Rectal smooth muscle tissue (tissue), 1 donor: ENCODE measurements at regions not wholly inside any gene's neighbourhood (a gene's known extent, or its start where the extent isn't known, plus 50 kb on each side); places are given as distances from the start of the nearest gene placed in this dataset.

ENCODE experiments used
- H3K27ac ChIP-seq: one replicate; pipeline ENCODE4 v1.7.0; 2013; ENCODE audit warnings: low read depth, low read length, inconsistent platforms
- H3K27me3 ChIP-seq: one replicate; pipeline ENCODE4 v1.7.0; 2013; ENCODE audit warnings: low read length; ENCODE audit not compliant: control insufficient read depth, insufficient read depth
- H3K36me3 ChIP-seq: one replicate; pipeline ENCODE4 v1.7.0; 2013; ENCODE audit warnings: low read length; ENCODE audit not compliant: control insufficient read depth, insufficient read depth
- H3K4me1 ChIP-seq: one replicate; pipeline ENCODE4 v1.7.0; 2013; ENCODE audit warnings: low read length; ENCODE audit not compliant: control insufficient read depth, insufficient read depth
- H3K4me3 ChIP-seq: one replicate; pipeline ENCODE4 v1.7.0; 2013; ENCODE audit warnings: low read length
- H3K9ac ChIP-seq: one replicate; pipeline ENCODE4 v1.7.0; 2013; ENCODE audit warnings: low read length

GRCh38 chrX:74251006-74251930, 52.7 kb upstream of the ZCCHC13 start:
- Histone ChIP-seq H3K27me3 (no peaks in the 10 kb centered on the region), H3K36me3 (no peaks in the 10 kb centered on the region), H3K4me3 (no peak overlapping the region), H3K4me1 (no peaks in the 10 kb centered on the region), H3K9ac (no peak overlapping the region), H3K27ac (no peak overlapping the region)

- Histone ChIP-seq H3K9ac (no peak overlapping the region), H3K4me3 (no peak overlapping the region), H3K4me1 (no peaks in the 10 kb centered on the region), H3K27ac (no peak overlapping the region), H3K36me3 (no peaks in the 10 kb centered on the region), H3K27me3 (no peaks in the 10 kb centered on the region)
Observed at GRCh38 chrX:74250574-74250973, 53.4 kb upstream of the ZCCHC13 start.

GRCh38 chrX:74249963-74250362, 54.0 kb upstream of the ZCCHC13 start:
- no peaks in the 10 kb centered on the region for H3K27me3 ChIP-seq
- no peaks in the 10 kb centered on the region for H3K36me3 ChIP-seq
- H3K27ac ChIP-seq, result no peak overlapping the region
- no peak overlapping the region for H3K9ac ChIP-seq
- no peak overlapping the region for H3K4me3 ChIP-seq
- no peaks in the 10 kb centered on the region for H3K4me1 ChIP-seq

GRCh38 chrX:74248889-74249288, 55.1 kb upstream of the ZCCHC13 start:
- no peaks in the 10 kb centered on the region for H3K4me1 ChIP-seq
- no peaks in the 10 kb centered on the region for H3K27me3 ChIP-seq
- H3K36me3 ChIP-seq, result no peaks in the 10 kb centered on the region
- H3K27ac ChIP-seq, result no peak overlapping the region
- no peak overlapping the region for H3K4me3 ChIP-seq
- no peak overlapping the region for H3K9ac ChIP-seq

- no peak overlapping the region for H3K9ac ChIP-seq
- peaks cover 8% of the 10 kb centered on the region for H3K4me1 ChIP-seq
- H3K36me3 ChIP-seq, result no peaks in the 10 kb centered on the region
- H3K4me3 ChIP-seq, result no peak overlapping the region
- no peaks in the 10 kb centered on the region for H3K27me3 ChIP-seq
- H3K27ac ChIP-seq, result no peak overlapping the region
Observed at GRCh38 chrX:74246524-74246923, 57.5 kb upstream of the ZCCHC13 start.

- Histone ChIP-seq H3K27ac (peak overlapping the region; percentile 56), H3K4me3 (no peak overlapping the region), H3K9ac (no peak overlapping the region), H3K4me1 (peaks cover 8% of the 10 kb centered on the region), H3K36me3 (peaks cover 2% of the 10 kb centered on the region), H3K27me3 (peaks cover 3% of the 10 kb centered on the region)
Observed at GRCh38 chrX:74242484-74243138, 61.4 kb upstream of the ZCCHC13 start.

- H3K27me3 ChIP-seq, result peaks cover 3% of the 10 kb centered on the region
- peak overlapping the region; percentile 56 for H3K27ac ChIP-seq
- peaks cover 2% of the 10 kb centered on the region for H3K36me3 ChIP-seq
- H3K4me1 ChIP-seq, result peaks cover 8% of the 10 kb centered on the region
- no peak overlapping the region for H3K4me3 ChIP-seq
- no peak overlapping the region for H3K9ac ChIP-seq
Observed at GRCh38 chrX:74242050-74242449, 61.9 kb upstream of the ZCCHC13 start.

GRCh38 chrX:74238771-74239170, 65.2 kb upstream of the ZCCHC13 start:
- no peak overlapping the region for H3K4me3 ChIP-seq
- H3K9ac ChIP-seq, result no peak overlapping the region
- peaks cover 2% of the 10 kb centered on the region for H3K36me3 ChIP-seq
- H3K27me3 ChIP-seq, result peaks cover 3% of the 10 kb centered on the region
- no peak overlapping the region for H3K27ac ChIP-seq
- H3K4me1 ChIP-seq, result peaks cover 8% of the 10 kb centered on the region

GRCh38 chrX:74234818-74235217, 69.2 kb upstream of the ZCCHC13 start:
- Histone ChIP-seq H3K4me3 (no peak overlapping the region), H3K4me1 (no peaks in the 10 kb centered on the region), H3K36me3 (peaks cover 2% of the 10 kb centered on the region), H3K9ac (no peak overlapping the region), H3K27me3 (no peaks in the 10 kb centered on the region), H3K27ac (no peak overlapping the region)

GRCh38 chrX:74232859-74233258, 71.1 kb upstream of the ZCCHC13 start:
- no peaks in the 10 kb centered on the region for H3K36me3 ChIP-seq
- H3K27me3 ChIP-seq, result no peaks in the 10 kb centered on the region
- H3K9ac ChIP-seq, result no peak overlapping the region
- no peaks in the 10 kb centered on the region for H3K4me1 ChIP-seq
- H3K4me3 ChIP-seq, result no peak overlapping the region
- no peak overlapping the region for H3K27ac ChIP-seq

- Histone ChIP-seq H3K27me3 (no peaks in the 10 kb centered on the region), H3K27ac (no peak overlapping the region), H3K9ac (no peak overlapping the region), H3K36me3 (no peaks in the 10 kb centered on the region), H3K4me1 (no peaks in the 10 kb centered on the region), H3K4me3 (no peak overlapping the region)
Observed at GRCh38 chrX:74231625-74232024, 72.4 kb upstream of the ZCCHC13 start.

- Histone ChIP-seq H3K27ac (no peak overlapping the region), H3K4me1 (no peaks in the 10 kb centered on the region), H3K36me3 (no peaks in the 10 kb centered on the region), H3K9ac (no peak overlapping the region), H3K4me3 (no peak overlapping the region), H3K27me3 (no peaks in the 10 kb centered on the region)
Observed at GRCh38 chrX:74230094-74230493, 73.9 kb upstream of the ZCCHC13 start.
